K562 (cell line): ENCODE measurements at regions not wholly inside any gene's neighbourhood (a gene's known extent, or its start where the extent isn't known, plus 50 kb on each side); places are given as distances from the start of the nearest gene placed in this dataset.

Experiments used
- ARID4B ChIP-seq: sonication (generic); formaldehyde crosslinking; IDR thresholded peaks from 2 replicates; pipeline ENCODE4 v1.8.0; 2022; ENCODE audit warnings: mild to moderate bottlenecking, missing genetic modification reagents
- CTCF ChIP-seq, 3 experiments: IDR thresholded peaks in 2 of 3; conservative IDR thresholded peaks in 1 of 3; 2 replicates each; pipeline ENCODE4 v1.5.1; 2011 to 2012; ENCODE audit warnings: low read length in 3 of 3, mild to moderate bottlenecking in 3 of 3, control low read depth in 2 of 3, improper control_type of control experiment in 1 of 3, inconsistent platforms in 1 of 3, low read depth in 1 of 3, mixed read lengths in 1 of 3, moderate library complexity in 1 of 3; ENCODE audit not compliant: insufficient read depth in 2 of 3
- FOXP4 ChIP-seq: sonication (generic); formaldehyde crosslinking; IDR thresholded peaks from 2 replicates; pipeline ENCODE4 v1.8.0; 2022; ENCODE audit warnings: mild to moderate bottlenecking, missing genetic modification reagents, borderline replicate concordance
- HDAC2 ChIP-seq: fragments of 450-650 bp; IDR thresholded peaks from 2 replicates; pipeline ENCODE4 v1.6.1; 2016; ENCODE audit warnings: mild to moderate bottlenecking
- ID3 ChIP-seq, 2 experiments: fragments of 250-450 bp in 1 of 2; fragments of 450-650 bp in 1 of 2; sonication (Bioruptor Pico) in 1 of 2; IDR thresholded peaks; 2 replicates each; pipeline versions ENCODE4 v1.6.1 to v1.8.0; 2016 to 2021; ENCODE audit warnings: mild to moderate bottlenecking in 2 of 2, moderate library complexity in 2 of 2, missing compliant biosample characterization in 1 of 2, missing genetic modification characterization in 1 of 2
- MED1 ChIP-seq: sonication (generic); formaldehyde crosslinking; IDR thresholded peaks from 2 replicates; pipeline ENCODE4 v1.8.1; 2023; ENCODE audit warnings: missing genetic modification reagents, borderline replicate concordance
- NFYB ChIP-seq: IDR thresholded peaks from 2 replicates; pipeline ENCODE4 v1.6.1; 2011; ENCODE audit warnings: mild to moderate bottlenecking, moderate library complexity; ENCODE audit not compliant: insufficient read length; ENCODE audit errors: extremely low read depth
- POU5F1 ChIP-seq: fragments of 150-350 bp; IDR thresholded peaks from 2 replicates; pipeline ENCODE4 v1.6.1; 2014; ENCODE audit warnings: borderline replicate concordance, low read length, low read depth, mild to moderate bottlenecking; ENCODE audit not compliant: partially characterized antibody
- SMAD2 ChIP-seq: fragments of 150-350 bp; IDR thresholded peaks from 2 replicates; pipeline ENCODE4 v1.6.1; 2014; ENCODE audit warnings: low read depth, mild to moderate bottlenecking, low read length
- USF2 ChIP-seq: sonication (generic); formaldehyde crosslinking; IDR thresholded peaks from 2 replicates; pipeline ENCODE4 v1.5.0; 2020; ENCODE audit warnings: missing genetic modification reagents
- XRCC5 ChIP-seq: fragments of 200-400 bp; formaldehyde crosslinking; IDR thresholded peaks from 2 replicates; pipeline ENCODE4 v1.6.1; 2017; ENCODE audit warnings: low read depth, mild to moderate bottlenecking, low read length
- ZEB2 ChIP-seq: fragments of 450-650 bp; IDR thresholded peaks from 2 replicates; pipeline ENCODE4 v1.6.1; 2016
- ZNF24 ChIP-seq: fragments of 450-650 bp; IDR thresholded peaks from 2 replicates; pipeline ENCODE4 v1.6.1; 2016

- no peak for TF ChIP-seq ARID4B (CRISPR knock-in tag)
- TF ChIP-seq USF2 = no peak
- TF ChIP-seq ID3 (CRISPR knock-in tag; IDR thresholded peaks at IDR 0.05) = no peak
- TF ChIP-seq ID3 (tag; IDR thresholded peaks at IDR 0.05) = no peak
- no peak for TF ChIP-seq POU5F1
- TF ChIP-seq CTCF (IDR thresholded peaks at IDR 0.05 in 2 of 3, conservative IDR thresholded peaks at IDR 0.05 in 1 of 3; ENCODE audit: insufficient read depth in 2 of 3, low read depth in 1 of 3, low read length in 3 of 3) = no peak
- no peak for TF ChIP-seq ZEB2
- no peak for TF ChIP-seq SMAD2
- TF ChIP-seq FOXP4 (CRISPR knock-in tag) = no peak
- no peak for TF ChIP-seq XRCC5
- no peak for TF ChIP-seq MED1 (CRISPR knock-in tag)
- no peak for TF ChIP-seq HDAC2
- no peak for TF ChIP-seq ZNF24
- TF ChIP-seq NFYB = no peak
Measured at GRCh38 chr4:53676402-53676871, 85.2 kb upstream of the LNX1 start.
